Thyroid gland (tissue), 4 donors: ENCODE measurements at regions not wholly inside any gene's neighbourhood (a gene's known extent, or its start where the extent isn't known, plus 50 kb on each side); places are given as distances from the start of the nearest gene placed in this dataset.

Experiments used
- DNase-seq, 2 donors: peaks; one replicate each; pipeline ENCODE4 v3.0.0-alpha.2; 2019
- H3K27ac ChIP-seq, 3 donors: fragments of 200-600 bp; sonication (generic); 1 replicate in 2 of 3; 2 replicates in 1 of 3; pipeline ENCODE4 v1.5.1; 2016 to 2019; ENCODE audit warnings: mild to moderate bottlenecking in 1 of 3, moderate library complexity in 1 of 3
- H3K27me3 ChIP-seq: fragments of 200-600 bp; sonication (generic); one replicate; pipeline ENCODE4 v1.5.1; 2019
- H3K36me3 ChIP-seq, 2 donors: fragments of 200-600 bp; sonication (generic); one replicate each; pipeline ENCODE4 v1.5.1; 2016 to 2019
- H3K4me1 ChIP-seq, 2 donors: fragments of 200-600 bp; sonication (generic); one replicate each; pipeline ENCODE4 v1.5.1; 2017 to 2019
- H3K4me3 ChIP-seq, 3 donors: fragments of 200-600 bp; sonication (generic); replicated peaks in 1 of 3; 1 replicate in 2 of 3; 2 replicates in 1 of 3; pipeline ENCODE4 v1.5.1; 2016; ENCODE audit warnings: mild to moderate bottlenecking in 1 of 3
- H3K9me3 ChIP-seq: fragments of 200-600 bp; sonication (generic); one replicate; pipeline ENCODE4 v1.5.1; 2017
- CTCF ChIP-seq, 6 experiments: fragments of 200-600 bp in 3 of 6; fragments of 450-650 bp in 3 of 6; sonication (generic) in 3 of 6; IDR thresholded peaks; one replicate each; pipeline ENCODE4 v1.5.1; 2016 to 2019; ENCODE audit warnings: antibody characterized with exemption in 6 of 6, mild to moderate bottlenecking in 2 of 6, inconsistent platforms in 1 of 6, moderate library complexity in 1 of 6
- POLR2A ChIP-seq, 2 donors: fragments of 450-650 bp; IDR thresholded peaks; one replicate each; pipeline ENCODE4 v1.6.1; 2017; ENCODE audit warnings: antibody characterized with exemption in 2 of 2, mild to moderate bottlenecking in 2 of 2, moderate library complexity in 1 of 2
- WGBS, 2 donors: methylation state at CpG; one replicate each; pipeline ENCODE4 v1.1.5; 2017; 5-methylcytosine and 5-hydroxymethylcytosine counted together
- intact Hi-C: fragments of 100-400 bp; cut with DNase I; formaldehyde crosslinking; loops from one replicate; pipeline ENCODE4 v1.15.1; 2023

GRCh38 chr12:107590814-107591375, 94.7 kb upstream of the PWP1 start:
- DNase-seq, result no peak
- Histone ChIP-seq H3K27me3 (no peaks in the 10 kb centered on the region), H3K27ac (no peak overlapping the region), H3K4me3 (no peak overlapping the region), H3K4me1 (peaks cover 6 to 7% of the 10 kb centered on the region in 2 donors), H3K36me3 (no peaks in the 10 kb centered on the region), H3K9me3 (no peaks in the 10 kb centered on the region)
- 92% methylated on average over 2 of the region's 2 CpGs for WGBS, 2 donors
- intact Hi-C loops, result no loop called here
- TF ChIP-seq CTCF (IDR thresholded peaks at IDR 0.05), result no peak
- TF ChIP-seq POLR2A (IDR thresholded peaks at IDR 0.05), result no peak

GRCh38 chr12:107593713-107594381, 91.8 kb upstream of the PWP1 start:
- Histone ChIP-seq H3K9me3 (no peaks in the 10 kb centered on the region), H3K27me3 (no peaks in the 10 kb centered on the region), H3K4me3 (no peak overlapping the region), H3K27ac (no peak overlapping the region), H3K36me3 (no peaks in the 10 kb centered on the region), H3K4me1 (no peaks in the 10 kb centered on the region)
- DNase-seq, result no peak
- TF ChIP-seq CTCF (IDR thresholded peaks at IDR 0.05), result no peak
- no peak for TF ChIP-seq POLR2A (IDR thresholded peaks at IDR 0.05)
- 86 to 90% methylated on average over 7 of the region's 7 CpGs for WGBS, 2 donors
- intact Hi-C loops, result no loop called here

- intact Hi-C loops, result no loop called here
- no peaks in the 10 kb centered on the region for H3K4me1 ChIP-seq
- H3K9me3 ChIP-seq, result no peaks in the 10 kb centered on the region
- no peaks in the 10 kb centered on the region for H3K36me3 ChIP-seq
- TF ChIP-seq POLR2A (IDR thresholded peaks at IDR 0.05) (no peak), CTCF (IDR thresholded peaks at IDR 0.05) (no peak)
- H3K4me3 ChIP-seq, result no peak overlapping the region
- no peak overlapping the region for H3K27ac ChIP-seq
- WGBS, 2 donors, result 95% methylated on average over 3 of the region's 3 CpGs
- H3K27me3 ChIP-seq, result no peaks in the 10 kb centered on the region
- DNase-seq, result no peak
Observed at GRCh38 chr12:107594995-107595394, 90.6 kb upstream of the PWP1 start.

- Histone ChIP-seq H3K9me3 (no peaks in the 10 kb centered on the region), H3K36me3 (no peaks in the 10 kb centered on the region), H3K27me3 (no peaks in the 10 kb centered on the region), H3K4me1 (no peaks in the 10 kb centered on the region), H3K27ac (no peak overlapping the region), H3K4me3 (no peak overlapping the region)
- DNase-seq, result no peak
- intact Hi-C loops, result no loop called here
- WGBS, 2 donors, result 86 to 95% methylated on average over 2 of the region's 2 CpGs
- TF ChIP-seq POLR2A (IDR thresholded peaks at IDR 0.05) (no peak), CTCF (IDR thresholded peaks at IDR 0.05) (no peak)
Observed at GRCh38 chr12:107597695-107598410, 87.7 kb upstream of the PWP1 start.

GRCh38 chr12:107598906-107599305, 86.7 kb upstream of the PWP1 start:
- Histone ChIP-seq H3K9me3 (no peaks in the 10 kb centered on the region), H3K27ac (no peak overlapping the region), H3K27me3 (no peaks in the 10 kb centered on the region), H3K36me3 (no peaks in the 10 kb centered on the region), H3K4me3 (no peak overlapping the region), H3K4me1 (no peaks in the 10 kb centered on the region)
- DNase-seq, result no peak
- intact Hi-C loops, result no loop called here
- TF ChIP-seq CTCF (IDR thresholded peaks at IDR 0.05), result no peak
- TF ChIP-seq POLR2A (IDR thresholded peaks at IDR 0.05), result no peak
- WGBS, 2 donors, result 85 to 96% methylated on average over 3 of the region's 3 CpGs
